Gastroesophageal sphincter (tissue), 3 donors: ENCODE measurements at regions not wholly inside any gene's neighbourhood (a gene's known extent, or its start where the extent isn't known, plus 50 kb on each side); places are given as distances from the start of the nearest gene placed in this dataset.

Experiments used
- EP300 ChIP-seq: sonication (generic); formaldehyde crosslinking; IDR thresholded peaks from one replicate; pipeline ENCODE4 v1.6.1; 2017; ENCODE audit warnings: antibody characterized with exemption, mild to moderate bottlenecking
- POLR2A ChIP-seq, 2 donors: fragments of 450-650 bp; IDR thresholded peaks; one replicate each; pipeline ENCODE4 v1.6.1; 2017; ENCODE audit warnings: antibody characterized with exemption in 2 of 2, mild to moderate bottlenecking in 2 of 2, moderate library complexity in 1 of 2
- POLR2AphosphoS5 ChIP-seq: sonication (generic); formaldehyde crosslinking; IDR thresholded peaks from one replicate; pipeline ENCODE4 v1.6.1; 2017; ENCODE audit warnings: antibody characterized with exemption
- TF ChIP-seq, protein P1 (sequence below), 4 experiments: fragments of 200-600 bp in 2 of 4; fragments of 450-650 bp in 2 of 4; sonication (generic) in 1 of 4; IDR thresholded peaks; one replicate each; pipeline ENCODE4 v1.5.1; 2017 to 2019; ENCODE audit warnings: antibody characterized with exemption in 4 of 4, mild to moderate bottlenecking in 2 of 4, moderate library complexity in 2 of 4

DNA sequence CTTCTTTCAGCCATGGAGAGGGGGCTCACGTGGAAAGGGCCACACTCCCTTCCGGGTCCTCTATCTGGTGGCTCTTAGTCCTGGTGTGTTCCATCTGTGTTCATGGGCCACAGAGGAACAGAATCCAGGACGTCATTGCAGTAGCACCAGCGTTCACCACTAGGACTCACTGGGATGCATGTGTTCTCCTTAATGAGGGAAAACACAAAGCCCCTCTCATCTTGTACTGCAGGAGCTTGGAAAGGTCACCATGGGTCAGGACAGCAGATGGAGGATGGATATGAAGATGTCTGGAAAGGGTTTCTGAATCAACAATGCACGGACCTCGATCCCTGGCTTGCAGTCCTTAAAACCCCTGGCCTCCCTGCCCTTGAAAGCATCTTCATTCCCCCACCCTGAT is 113.8 kb upstream of the THY1 start:
- TF ChIP-seq, protein P1, sequence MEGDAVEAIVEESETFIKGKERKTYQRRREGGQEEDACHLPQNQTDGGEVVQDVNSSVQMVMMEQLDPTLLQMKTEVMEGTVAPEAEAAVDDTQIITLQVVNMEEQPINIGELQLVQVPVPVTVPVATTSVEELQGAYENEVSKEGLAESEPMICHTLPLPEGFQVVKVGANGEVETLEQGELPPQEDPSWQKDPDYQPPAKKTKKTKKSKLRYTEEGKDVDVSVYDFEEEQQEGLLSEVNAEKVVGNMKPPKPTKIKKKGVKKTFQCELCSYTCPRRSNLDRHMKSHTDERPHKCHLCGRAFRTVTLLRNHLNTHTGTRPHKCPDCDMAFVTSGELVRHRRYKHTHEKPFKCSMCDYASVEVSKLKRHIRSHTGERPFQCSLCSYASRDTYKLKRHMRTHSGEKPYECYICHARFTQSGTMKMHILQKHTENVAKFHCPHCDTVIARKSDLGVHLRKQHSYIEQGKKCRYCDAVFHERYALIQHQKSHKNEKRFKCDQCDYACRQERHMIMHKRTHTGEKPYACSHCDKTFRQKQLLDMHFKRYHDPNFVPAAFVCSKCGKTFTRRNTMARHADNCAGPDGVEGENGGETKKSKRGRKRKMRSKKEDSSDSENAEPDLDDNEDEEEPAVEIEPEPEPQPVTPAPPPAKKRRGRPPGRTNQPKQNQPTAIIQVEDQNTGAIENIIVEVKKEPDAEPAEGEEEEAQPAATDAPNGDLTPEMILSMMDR (IDR thresholded peaks at IDR 0.05) = no peak
- TF ChIP-seq EP300 (no peak), POLR2A (IDR thresholded peaks at IDR 0.05) (no peak), POLR2AphosphoS5 (no peak)
